ENCODE measurements at regions not wholly inside any gene's neighbourhood (a gene's known extent, or its start where the extent isn't known, plus 50 kb on each side); places are given as distances from the start of the nearest gene placed in this dataset.
A peak's percentile ranks its signal among the peaks of the same experiment; 100 is the strongest.
"Not testable (repeated sequence)": the region's sequence is repeated elsewhere in the genome, so short reads cannot be mapped to it uniquely, and the experiment has no call there.

GRCh38 chr15:20680257-20680815 is 138.7 kb upstream of the GOLGA6L6 start:
- H3K27me3 ChIP-seq (ENCODE audit: low read depth); H3K4me1 ChIP-seq; H3K9me3 ChIP-seq; H3K36me3 ChIP-seq (replicated peaks); H3K4me3 ChIP-seq; in situ Hi-C loops (cut with MboI; ENCODE audit: low sequenced_read_pairs); DNase-seq (ENCODE audit: low spot score in 2 of 2): not testable (repeated sequence)

- no peak for DNase-seq (ENCODE audit: low spot score in 2 of 2)
- no peak overlapping the region for H3K4me3 ChIP-seq
- H3K4me1 ChIP-seq = no peaks in the 10 kb centered on the region
- H3K36me3 ChIP-seq (replicated peaks) = no peaks in the 10 kb centered on the region
- peaks cover 3% of the 10 kb centered on the region; the same call in 1 of the 2 replicates for H3K9me3 ChIP-seq
- no peaks in the 10 kb centered on the region for H3K27me3 ChIP-seq (ENCODE audit: low read depth)
- in situ Hi-C loops (cut with MboI; ENCODE audit: low sequenced_read_pairs) = no loop called here
Observed at GRCh38 chr15:20672470-20672869, 130.9 kb upstream of the GOLGA6L6 start.

DNA sequence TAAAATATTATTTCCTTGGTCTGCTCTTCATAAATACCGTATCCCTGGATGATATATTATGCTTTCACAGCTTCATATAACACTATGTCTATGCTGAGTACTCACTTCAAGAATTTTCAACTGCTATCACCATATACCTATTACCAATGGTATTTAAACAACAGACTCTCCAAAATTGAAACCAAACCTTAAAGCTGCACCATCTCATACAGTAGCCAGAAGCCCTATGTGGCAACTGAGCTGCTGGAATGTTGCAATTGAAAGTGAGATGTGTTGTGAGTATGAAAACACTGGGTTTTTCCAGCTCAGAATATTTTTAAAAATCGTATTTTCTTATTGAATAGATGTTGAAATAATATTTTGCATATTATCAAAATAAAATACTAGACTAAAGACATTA is 130.1 kb upstream of the GOLGA6L6 start:
- Histone ChIP-seq H3K4me3 (no peak overlapping the region), H3K9me3 (peaks cover 3% of the 10 kb centered on the region; the same call in 1 of the 2 replicates), H3K36me3 (replicated peaks) (no peaks in the 10 kb centered on the region), H3K4me1 (no peaks in the 10 kb centered on the region), H3K27me3 (ENCODE audit: low read depth) (no peaks in the 10 kb centered on the region)
- in situ Hi-C loops (cut with MboI; ENCODE audit: low sequenced_read_pairs) = no loop called here
- DNase-seq (ENCODE audit: low spot score in 2 of 2) = no peak

- H3K4me3 ChIP-seq; H3K4me1 ChIP-seq; in situ Hi-C loops (cut with MboI; ENCODE audit: low sequenced_read_pairs); H3K9me3 ChIP-seq; DNase-seq (ENCODE audit: low spot score in 2 of 2); H3K36me3 ChIP-seq (replicated peaks); H3K27me3 ChIP-seq (ENCODE audit: low read depth): not testable (repeated sequence)
Observed at GRCh38 chr15:20666410-20666809, 124.8 kb upstream of the GOLGA6L6 start.

DNA sequence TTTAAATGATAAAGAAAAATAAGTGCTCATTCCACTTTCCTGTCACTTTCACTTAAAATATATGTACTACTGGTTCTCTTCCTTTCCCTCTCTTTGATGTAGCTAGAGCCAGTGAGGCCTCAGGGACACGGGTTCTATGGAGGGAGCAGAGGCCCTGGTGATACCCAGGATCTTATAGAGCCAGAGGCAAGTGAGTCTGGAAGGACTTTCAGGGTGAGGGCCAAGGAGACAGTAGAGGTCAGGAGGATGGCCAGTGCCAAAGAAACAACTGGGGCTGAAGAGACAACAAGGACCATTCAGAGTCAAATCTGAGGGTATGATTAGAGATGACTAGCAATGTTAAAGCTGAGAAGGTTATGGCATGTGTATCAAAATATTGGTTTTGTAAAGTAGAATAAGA is 124.1 kb upstream of the GOLGA6L6 start:
- no peak overlapping the region for H3K4me3 ChIP-seq
- in situ Hi-C loops (cut with MboI; ENCODE audit: low sequenced_read_pairs) = no loop called here
- H3K36me3 ChIP-seq (replicated peaks) = no peaks in the 10 kb centered on the region
- H3K9me3 ChIP-seq = no peaks in the 10 kb centered on the region; the same call in 1 of the 2 replicates
- H3K4me1 ChIP-seq = no peaks in the 10 kb centered on the region
- H3K27me3 ChIP-seq (ENCODE audit: low read depth) = no peaks in the 10 kb centered on the region
- DNase-seq (ENCODE audit: low spot score in 2 of 2) = no peak

GRCh38 chr15:20659265-20659664 is 117.7 kb upstream of the GOLGA6L6 start:
- Histone ChIP-seq H3K4me3 (no peak overlapping the region), H3K36me3 (replicated peaks) (no peaks in the 10 kb centered on the region), H3K4me1 (no peaks in the 10 kb centered on the region), H3K27me3 (ENCODE audit: low read depth) (no peaks in the 10 kb centered on the region), H3K9me3 (peaks cover 13% of the 10 kb centered on the region)
- no peak for DNase-seq (ENCODE audit: low spot score in 2 of 2)
- in situ Hi-C loops (cut with MboI; ENCODE audit: low sequenced_read_pairs) = no loop called here

DNA sequence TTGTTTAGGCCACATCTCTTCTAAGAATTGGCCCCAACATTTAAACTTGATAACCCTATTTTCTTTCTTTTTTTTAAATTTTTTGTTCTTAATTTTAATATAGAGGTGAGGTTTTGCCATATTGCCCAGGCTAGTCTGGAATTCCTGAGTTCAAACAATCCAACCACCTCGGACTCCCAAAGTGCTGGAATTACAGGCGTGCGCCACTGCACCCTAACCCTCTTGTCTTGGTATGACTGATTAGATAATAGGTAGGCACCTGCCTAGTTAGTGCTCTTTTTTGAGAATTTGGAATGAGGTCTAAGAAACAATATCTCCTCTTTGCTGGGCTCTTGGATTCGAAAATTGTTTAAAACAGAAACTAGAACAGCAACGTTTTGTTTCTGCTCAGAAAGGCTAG is 116.4 kb upstream of the GOLGA6L6 start:
- in situ Hi-C loops (cut with MboI; ENCODE audit: low sequenced_read_pairs) = no loop called here

DNA sequence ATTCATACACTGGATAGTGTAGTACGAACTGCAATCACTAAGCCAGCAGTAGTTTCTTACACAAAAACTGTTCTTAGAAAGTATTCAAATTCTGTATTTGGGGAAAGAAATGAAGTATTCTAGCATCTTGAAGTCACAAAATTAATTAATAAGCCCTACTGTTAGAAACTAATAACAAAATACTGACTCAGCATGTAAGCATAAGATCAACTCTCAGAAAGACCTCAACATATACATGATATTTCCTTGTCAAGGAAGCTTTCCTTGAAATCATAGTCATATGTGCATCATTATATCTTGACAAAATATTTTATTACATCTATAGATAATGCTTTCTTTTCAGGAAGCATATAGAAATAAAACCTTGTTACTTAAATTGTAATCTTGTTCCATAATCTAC is 115.5 kb upstream of the GOLGA6L6 start:
- H3K9me3 ChIP-seq = peaks cover 17% of the 10 kb centered on the region
- in situ Hi-C loops (cut with MboI; ENCODE audit: low sequenced_read_pairs) = no loop called here

More for the DNA sequence above, 116.4 kb upstream of the GOLGA6L6 start:
- DNase-seq (ENCODE audit: low spot score in 2 of 2) = no peak
- no peaks in the 10 kb centered on the region for H3K27me3 ChIP-seq (ENCODE audit: low read depth)
- no peaks in the 10 kb centered on the region for H3K4me1 ChIP-seq
- H3K36me3 ChIP-seq (replicated peaks) = no peaks in the 10 kb centered on the region
- H3K4me3 ChIP-seq = no peak overlapping the region
- H3K9me3 ChIP-seq = peaks cover 17% of the 10 kb centered on the region

DNA sequence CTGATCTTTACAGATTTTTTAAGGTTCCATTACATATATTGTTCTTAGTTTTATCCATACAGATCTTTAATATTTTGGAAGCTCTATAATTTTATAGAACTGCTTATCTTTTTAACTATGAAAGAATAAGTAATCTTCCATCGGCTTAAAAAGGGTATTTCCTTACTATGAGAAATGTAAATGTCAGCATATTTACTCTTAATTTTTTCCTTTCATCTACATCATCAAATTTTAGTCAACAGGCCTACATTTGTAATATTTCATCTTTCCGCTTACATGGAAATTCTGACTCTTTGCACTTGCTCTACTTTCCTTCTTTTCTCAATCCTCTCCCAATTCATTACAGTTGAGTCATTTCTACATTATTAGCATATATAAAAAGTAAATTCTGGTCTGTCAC is 111.3 kb upstream of the GOLGA6L6 start:
- DNase-seq (ENCODE audit: low spot score in 2 of 2) = no peak
- in situ Hi-C loops (cut with MboI; ENCODE audit: low sequenced_read_pairs) = no loop called here
- no peak overlapping the region for H3K4me3 ChIP-seq
- no peaks in the 10 kb centered on the region for H3K36me3 ChIP-seq (replicated peaks)
- no peaks in the 10 kb centered on the region for H3K27me3 ChIP-seq (ENCODE audit: low read depth)
- no peaks in the 10 kb centered on the region for H3K4me1 ChIP-seq
- peaks cover 18% of the 10 kb centered on the region for H3K9me3 ChIP-seq

More for the DNA sequence above, 115.5 kb upstream of the GOLGA6L6 start:
- no peak overlapping the region for H3K4me3 ChIP-seq
- no peaks in the 10 kb centered on the region for H3K27me3 ChIP-seq (ENCODE audit: low read depth)
- DNase-seq (ENCODE audit: low spot score in 2 of 2) = no peak
- no peaks in the 10 kb centered on the region for H3K36me3 ChIP-seq (replicated peaks)
- H3K4me1 ChIP-seq = no peaks in the 10 kb centered on the region

DNA sequence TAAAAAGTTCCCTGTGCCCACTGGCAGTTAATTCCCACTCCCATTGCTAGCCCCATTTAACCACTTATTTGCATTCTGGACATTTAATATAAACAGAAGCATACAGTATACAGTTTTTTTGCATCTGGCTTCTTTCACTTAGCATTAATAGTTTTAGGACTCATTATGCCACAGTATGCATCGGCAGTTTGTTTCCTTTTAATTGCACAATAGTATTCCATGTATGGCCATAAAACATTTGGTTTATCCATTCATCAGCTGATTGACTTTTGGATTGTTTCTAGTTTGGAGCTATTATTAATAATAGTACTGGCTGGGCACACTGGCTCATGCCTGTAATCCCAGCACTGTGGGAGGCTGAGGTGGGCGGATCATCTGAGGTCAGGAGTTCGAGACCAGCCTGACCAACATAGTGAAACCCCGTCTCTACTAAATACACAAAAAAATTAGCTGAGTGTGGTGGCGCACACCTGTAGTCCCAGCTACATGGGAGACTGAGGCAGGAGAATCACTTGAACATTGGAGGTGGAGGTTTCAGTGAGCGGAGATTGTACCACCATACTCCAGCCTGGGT is 106.9 kb upstream of the GOLGA6L6 start:
- not testable (repeated sequence) for H3K4me1 ChIP-seq
- peak in 1 of 2 experiments; percentile 46 for DNase-seq (ENCODE audit: low spot score in 2 of 2)

DNA sequence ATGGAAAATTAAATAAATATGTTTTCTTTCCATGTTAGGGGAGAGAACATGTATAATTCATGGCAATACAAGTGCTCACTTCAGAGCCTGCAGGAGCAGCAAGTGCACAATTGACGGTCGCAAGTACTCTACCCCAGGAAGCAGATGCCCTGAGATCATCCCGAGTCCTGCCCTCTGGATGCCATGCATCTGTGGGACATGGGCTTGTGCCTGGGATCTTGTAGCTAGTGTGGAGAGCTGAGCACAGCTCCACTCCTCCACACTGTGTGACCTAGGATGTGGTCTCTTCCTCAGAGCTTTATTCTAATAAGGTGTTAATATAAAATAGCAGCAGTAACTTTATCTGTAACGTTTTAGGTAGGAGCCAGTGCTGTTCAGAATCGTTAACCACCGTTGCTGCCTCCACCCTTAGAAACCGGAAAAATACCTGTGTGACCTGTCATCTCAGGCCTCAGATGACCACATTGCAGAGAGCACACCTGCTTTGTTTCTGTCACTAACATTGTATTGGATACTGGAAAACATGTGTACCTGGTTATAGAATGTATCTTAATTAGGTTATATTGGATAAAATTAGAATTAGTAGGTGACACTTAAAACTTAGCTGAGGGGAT is 105.0 kb upstream of the GOLGA6L6 start:
- in situ Hi-C loops (cut with MboI; ENCODE audit: low sequenced_read_pairs) = no loop called here
- Histone ChIP-seq H3K4me1 (no peaks in the 10 kb centered on the region), H3K4me3 (no peak overlapping the region), H3K27me3 (ENCODE audit: low read depth) (0 out of 2 replicates have a peak, but pooled peaks cover 3% of the 10 kb centered on the region), H3K9me3 (peaks cover 20% of the 10 kb centered on the region), H3K36me3 (replicated peaks) (no peaks in the 10 kb centered on the region)
- no peak for DNase-seq (ENCODE audit: low spot score in 2 of 2)

More for the DNA sequence above, 106.9 kb upstream of the GOLGA6L6 start:
- in situ Hi-C loops (cut with MboI; ENCODE audit: low sequenced_read_pairs); H3K36me3 ChIP-seq (replicated peaks); H3K27me3 ChIP-seq (ENCODE audit: low read depth); H3K4me3 ChIP-seq: not testable (repeated sequence)
- peaks cover 16% of the 10 kb centered on the region for H3K9me3 ChIP-seq

GRCh38 chr15:20645956-20646355 is 104.4 kb upstream of the GOLGA6L6 start:
- Histone ChIP-seq H3K4me3 (no peak overlapping the region), H3K9me3 (peaks cover 20% of the 10 kb centered on the region), H3K4me1 (no peaks in the 10 kb centered on the region), H3K36me3 (replicated peaks) (no peaks in the 10 kb centered on the region), H3K27me3 (ENCODE audit: low read depth) (0 out of 2 replicates have a peak, but pooled peaks cover 3% of the 10 kb centered on the region)
- no peak for DNase-seq (ENCODE audit: low spot score in 2 of 2)
- in situ Hi-C loops (cut with MboI; ENCODE audit: low sequenced_read_pairs) = no loop called here

- no peaks in the 10 kb centered on the region for H3K36me3 ChIP-seq (replicated peaks)
- no peak overlapping the region for H3K4me3 ChIP-seq
- H3K4me1 ChIP-seq = no peaks in the 10 kb centered on the region
- in situ Hi-C loops (cut with MboI; ENCODE audit: low sequenced_read_pairs) = no loop called here
- H3K27me3 ChIP-seq (ENCODE audit: low read depth) = 0 out of 2 replicates have a peak, but pooled peaks cover 3% of the 10 kb centered on the region
- DNase-seq (ENCODE audit: low spot score in 2 of 2) = no peak
- peaks cover 20% of the 10 kb centered on the region for H3K9me3 ChIP-seq
Observed at GRCh38 chr15:20644896-20645295, 103.3 kb upstream of the GOLGA6L6 start.

- in situ Hi-C loops (cut with MboI; ENCODE audit: low sequenced_read_pairs) = no loop called here
- DNase-seq (ENCODE audit: low spot score in 2 of 2) = no peak
- Histone ChIP-seq H3K4me1 (no peaks in the 10 kb centered on the region), H3K4me3 (no peak overlapping the region), H3K36me3 (replicated peaks) (no peaks in the 10 kb centered on the region), H3K9me3 (peaks cover 17% of the 10 kb centered on the region), H3K27me3 (ENCODE audit: low read depth) (0 out of 2 replicates have a peak, but pooled peaks cover 3% of the 10 kb centered on the region)
Observed at GRCh38 chr15:20643829-20644425, 102.3 kb upstream of the GOLGA6L6 start.
